PC-3 (cell line): ENCODE measurements at regions not wholly inside any gene's neighbourhood (a gene's known extent, or its start where the extent isn't known, plus 50 kb on each side); places are given as distances from the start of the nearest gene placed in this dataset.

Experiments
- ATAC-seq: fragments of 200-7000 bp; cut with Tn5 transposase; 2 replicates; pipeline ENCODE4 v1.9.1; 2020; ENCODE audit warnings: mild to moderate bottlenecking, moderate library complexity
- BruUV-seq: library from RNA; stranded (reverse); fragments of 400-500 nt; replicated peaks from 2 replicates; lab custom pipeline; 2021; lab: Mats Ljungman, UMichigan
- CTCF ChIA-PET: fragments of 300-600 bp; sonication (Branson Sonifier 250); formaldehyde crosslinking; loops from one replicate; lab custom pipeline; 2022; ENCODE audit warnings: antibody characterized with exemption; lab: Charles Lee
- POLR2A ChIA-PET: fragments of 300-600 bp; sonication (Branson Sonifier 250); formaldehyde crosslinking; loops from one replicate; lab custom pipeline; 2022; ENCODE audit warnings: antibody characterized with exemption; ENCODE audit not compliant: unreplicated experiment; lab: Charles Lee
- DNase-seq: peaks from one replicate; pipeline ENCODE4 v3.0.0-alpha.2; 2015
- H2AFZ ChIP-seq: fragments of 300-600 bp; sonication (generic); 2 replicates; pipeline ENCODE4 v1.6.0; 2016; ENCODE audit warnings: antibody characterized with exemption, low read length
- H3F3A ChIP-seq: fragments of 300-600 bp; sonication (generic); one replicate; pipeline ENCODE4 v1.6.0; 2017; ENCODE audit warnings: antibody characterized with exemption, low read length, control low read depth, mild to moderate bottlenecking; ENCODE audit not compliant: unreplicated experiment
- H3K27ac ChIP-seq: fragments of 300-600 bp; sonication (generic); 2 replicates; pipeline ENCODE4 v1.5.1; 2016; ENCODE audit warnings: mild to moderate bottlenecking, low read length
- H3K27me3 ChIP-seq: fragments of 300-600 bp; sonication (generic); 2 replicates; pipeline ENCODE4 v1.6.1; 2016; ENCODE audit warnings: low read length, mixed read lengths
- H3K36me3 ChIP-seq: fragments of 300-600 bp; sonication (generic); 2 replicates; pipeline ENCODE4 v1.6.1; 2016; ENCODE audit warnings: low read depth, mixed run types, low read length, mixed read lengths
- H3K4me1 ChIP-seq: fragments of 300-600 bp; sonication (generic); 2 replicates; pipeline ENCODE4 v1.5.1; 2016; ENCODE audit warnings: low read length; ENCODE audit not compliant: insufficient read depth
- H3K4me2 ChIP-seq: fragments of 300-600 bp; sonication (generic); 2 replicates; pipeline ENCODE4 v1.6.0; 2016; ENCODE audit warnings: low read length
- H3K4me3 ChIP-seq: fragments of 300-600 bp; sonication (generic); 2 replicates; pipeline ENCODE4 v1.5.1; 2016; ENCODE audit warnings: mild to moderate bottlenecking, low read length, mixed read lengths
- H3K79me2 ChIP-seq: fragments of 300-600 bp; sonication (generic); 2 replicates; pipeline ENCODE4 v1.6.1; 2017; ENCODE audit warnings: low read length, mixed read lengths
- H3K9ac ChIP-seq: fragments of 300-600 bp; sonication (generic); 2 replicates; pipeline ENCODE4 v1.6.0; 2016; ENCODE audit warnings: mild to moderate bottlenecking, low read length
- H3K9me2 ChIP-seq: fragments of 300-600 bp; sonication (generic); replicated peaks from 2 replicates; pipeline ENCODE4 v1.6.1; 2016; ENCODE audit warnings: mixed run types, low read length, mixed read lengths
- H3K9me3 ChIP-seq: fragments of 300-600 bp; sonication (generic); 2 replicates; pipeline ENCODE4 v1.6.1; 2016; ENCODE audit warnings: low read length, mixed read lengths
- H4K20me1 ChIP-seq: fragments of 300-600 bp; sonication (generic); 2 replicates; pipeline ENCODE4 v1.6.1; 2016; ENCODE audit warnings: low read length, mixed read lengths
- EZH2 ChIP-seq: fragments of 300-600 bp; sonication (generic); IDR thresholded peaks from one replicate; pipeline ENCODE4 v1.6.1; 2017; ENCODE audit warnings: antibody characterized with exemption, mild to moderate bottlenecking, low read length; ENCODE audit not compliant: unreplicated experiment
- EZH2phosphoT487 ChIP-seq: fragments of 300-600 bp; sonication (generic); IDR thresholded peaks from 2 replicates; pipeline ENCODE4 v1.6.1; 2018; ENCODE audit warnings: mild to moderate bottlenecking, antibody characterized with exemption, low read length, borderline replicate concordance
- intact Hi-C: fragments of 100-400 bp; cut with micrococcal nuclease; formaldehyde crosslinking; loops from 2 replicates; pipeline ENCODE4 v1.9.0; 2023
- TF ChIP-seq, protein P1 (sequence below): fragments of 300-600 bp; sonication (generic); conservative IDR thresholded peaks from 2 replicates; pipeline ENCODE4 v1.5.1; 2017; ENCODE audit warnings: antibody characterized with exemption, low read depth, mild to moderate bottlenecking, low read length

DNA sequence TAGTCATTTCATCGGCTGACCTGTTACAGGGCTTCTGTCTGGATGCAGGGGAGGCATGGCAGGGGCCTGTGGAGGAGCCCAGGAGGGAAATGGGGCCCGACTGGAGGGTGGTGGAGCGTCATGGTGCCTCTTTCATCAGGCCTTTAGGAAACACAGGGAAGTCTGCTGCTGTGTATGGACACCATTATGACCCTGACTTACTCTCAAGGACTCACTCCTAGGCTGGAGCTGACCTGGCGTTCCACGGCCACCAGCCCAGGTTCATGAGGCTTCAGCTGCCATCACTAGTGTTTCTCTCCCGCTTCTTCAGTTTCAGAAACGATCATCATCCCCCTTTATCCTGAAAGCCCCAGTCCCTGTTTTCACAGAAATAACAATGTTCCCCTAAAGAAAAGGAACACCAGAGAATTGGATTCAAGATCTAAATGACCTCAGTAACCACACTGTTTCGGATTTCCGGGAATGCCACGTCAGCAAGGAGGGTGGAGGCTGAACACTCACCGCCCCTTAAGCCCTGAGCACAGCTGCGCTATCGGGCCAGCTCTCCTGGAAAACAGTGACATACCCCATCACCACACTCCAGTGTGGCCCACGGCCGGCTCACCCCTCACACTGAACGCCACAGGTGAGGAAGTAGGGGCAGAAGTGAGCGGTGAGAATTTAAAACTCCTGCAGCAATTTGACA lies 67.6 kb downstream of the SOX1 start:
- ATAC-seq: no peak

DNA sequence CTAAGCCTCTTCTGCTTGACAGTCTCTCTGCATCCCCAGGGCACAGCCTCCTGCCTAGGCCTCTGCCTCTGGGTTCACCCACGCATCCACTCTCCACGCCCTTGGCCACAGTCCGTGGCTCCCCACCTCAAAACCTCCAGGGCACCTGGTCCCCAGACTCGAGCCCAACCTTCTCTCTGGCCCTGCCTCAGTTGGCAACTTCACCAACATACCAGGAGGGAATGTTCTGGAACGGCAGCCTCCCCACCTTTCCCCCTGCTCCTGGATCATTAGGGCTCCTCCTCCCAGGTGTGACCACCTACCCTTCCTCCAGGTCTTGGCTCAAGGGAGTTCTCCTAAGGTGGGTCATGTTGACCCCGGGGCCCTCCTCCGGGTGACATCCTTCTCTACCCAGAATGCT lies 69.1 kb downstream of the SOX1 start:
- Histone ChIP-seq H3K79me2 (no peaks in the 10 kb centered on the region), H3K4me1 (no peaks in the 10 kb centered on the region), H3K9me3 (no peaks in the 10 kb centered on the region), H3K9ac (no peak overlapping the region), H2AFZ (no peak overlapping the region), H3K9me2 (no peaks in the 10 kb centered on the region), H4K20me1 (no peaks in the 10 kb centered on the region), H3F3A (no peaks in the 10 kb centered on the region), H3K4me3 (no peak overlapping the region), H3K27ac (no peak overlapping the region), H3K36me3 (no peaks in the 10 kb centered on the region), H3K4me2 (no peak overlapping the region), H3K27me3 (peaks cover 54% of the 10 kb centered on the region)
- POLR2A ChIA-PET: no interaction called here
- TF ChIP-seq EZH2phosphoT487 (no peak), EZH2 (no peak)
- TF ChIP-seq, protein P1, sequence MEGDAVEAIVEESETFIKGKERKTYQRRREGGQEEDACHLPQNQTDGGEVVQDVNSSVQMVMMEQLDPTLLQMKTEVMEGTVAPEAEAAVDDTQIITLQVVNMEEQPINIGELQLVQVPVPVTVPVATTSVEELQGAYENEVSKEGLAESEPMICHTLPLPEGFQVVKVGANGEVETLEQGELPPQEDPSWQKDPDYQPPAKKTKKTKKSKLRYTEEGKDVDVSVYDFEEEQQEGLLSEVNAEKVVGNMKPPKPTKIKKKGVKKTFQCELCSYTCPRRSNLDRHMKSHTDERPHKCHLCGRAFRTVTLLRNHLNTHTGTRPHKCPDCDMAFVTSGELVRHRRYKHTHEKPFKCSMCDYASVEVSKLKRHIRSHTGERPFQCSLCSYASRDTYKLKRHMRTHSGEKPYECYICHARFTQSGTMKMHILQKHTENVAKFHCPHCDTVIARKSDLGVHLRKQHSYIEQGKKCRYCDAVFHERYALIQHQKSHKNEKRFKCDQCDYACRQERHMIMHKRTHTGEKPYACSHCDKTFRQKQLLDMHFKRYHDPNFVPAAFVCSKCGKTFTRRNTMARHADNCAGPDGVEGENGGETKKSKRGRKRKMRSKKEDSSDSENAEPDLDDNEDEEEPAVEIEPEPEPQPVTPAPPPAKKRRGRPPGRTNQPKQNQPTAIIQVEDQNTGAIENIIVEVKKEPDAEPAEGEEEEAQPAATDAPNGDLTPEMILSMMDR: no peak
- intact Hi-C loops: no loop called here
- no TSS peak for BruUV-seq
- CTCF ChIA-PET: no interaction called here
- DNase-seq (no peak), ATAC-seq (no peak)

More for the DNA sequence above, 67.6 kb downstream of the SOX1 start:
- no peaks in the 10 kb centered on the region for H3K79me2 ChIP-seq
- TF ChIP-seq EZH2: no peak
- no peak for TF ChIP-seq EZH2phosphoT487
- TF ChIP-seq, protein P1: no peak
- H3K27me3 ChIP-seq: peaks cover 70% of the 10 kb centered on the region
- no peaks in the 10 kb centered on the region for H4K20me1 ChIP-seq
- DNase-seq: no peak
- H3K4me2 ChIP-seq: no peak overlapping the region
- no peaks in the 10 kb centered on the region for H3K9me3 ChIP-seq
- no TSS peak for BruUV-seq
- no peak overlapping the region for H3K9ac ChIP-seq
- intact Hi-C loops: no loop called here
- H3K4me3 ChIP-seq: no peak overlapping the region
- no peak overlapping the region for H3K27ac ChIP-seq
- no peaks in the 10 kb centered on the region for H3F3A ChIP-seq
- H3K9me2 ChIP-seq: no peaks in the 10 kb centered on the region
- H3K4me1 ChIP-seq: no peaks in the 10 kb centered on the region
- ChIA-PET POLR2A (no interaction called here), CTCF (no interaction called here)
- H2AFZ ChIP-seq: no peak overlapping the region
- H3K36me3 ChIP-seq: no peaks in the 10 kb centered on the region

DNA sequence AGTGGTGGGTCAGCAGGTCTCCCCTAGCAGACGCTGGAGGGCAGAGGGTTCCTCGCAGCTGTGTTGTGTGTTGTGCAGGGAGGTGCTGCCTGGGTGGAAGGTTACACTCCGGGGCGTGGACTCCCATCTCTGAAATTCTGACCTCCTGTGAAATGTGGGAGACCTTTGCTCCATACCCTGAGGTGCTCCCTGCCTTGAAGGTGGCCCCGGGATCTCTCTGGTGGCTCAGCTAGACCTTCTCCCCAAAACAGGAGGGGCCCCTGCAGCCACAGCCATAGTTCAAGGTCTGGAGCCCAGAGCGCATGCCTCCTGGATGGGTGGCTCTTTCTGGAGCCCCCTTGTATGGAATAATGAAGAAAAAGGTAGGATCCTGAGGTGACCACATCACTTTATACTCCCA lies 70.2 kb downstream of the SOX1 start:
- no peaks in the 10 kb centered on the region for H3K79me2 ChIP-seq
- intact Hi-C loops: no loop called here
- H2AFZ ChIP-seq: no peak overlapping the region
- ChIA-PET POLR2A (no interaction called here), CTCF (no interaction called here)
- H3F3A ChIP-seq: no peaks in the 10 kb centered on the region
- H4K20me1 ChIP-seq: no peaks in the 10 kb centered on the region
- BruUV-seq: no TSS peak
- no peak overlapping the region for H3K4me3 ChIP-seq
- no peak overlapping the region for H3K4me2 ChIP-seq
- no peaks in the 10 kb centered on the region for H3K9me2 ChIP-seq
- H3K27me3 ChIP-seq: peaks cover 45% of the 10 kb centered on the region
- no peak overlapping the region for H3K27ac ChIP-seq
- no peaks in the 10 kb centered on the region for H3K9me3 ChIP-seq
- DNase-seq (no peak), ATAC-seq (no peak)
- H3K36me3 ChIP-seq: no peaks in the 10 kb centered on the region
- H3K4me1 ChIP-seq: no peaks in the 10 kb centered on the region
- no peak overlapping the region for H3K9ac ChIP-seq
- TF ChIP-seq, protein P1: no peak
- TF ChIP-seq EZH2phosphoT487: no peak
- TF ChIP-seq EZH2: no peak
